Endothelial cell of umbilical vein (primary cell): ENCODE measurements at regions not wholly inside any gene's neighbourhood (a gene's known extent, or its start where the extent isn't known, plus 50 kb on each side); places are given as distances from the start of the nearest gene placed in this dataset.

ENCODE experiments used
- CTCF ChIP-seq, 2 donors: IDR thresholded peaks; 1 replicate in 1 of 2; 2 replicates in 1 of 2; pipeline ENCODE4 v1.5.1; 2011; ENCODE audit warnings: low read length in 2 of 2, mild to moderate bottlenecking in 2 of 2, moderate library complexity in 2 of 2, control low read depth in 1 of 2, inconsistent platforms in 1 of 2, low read depth in 1 of 2; ENCODE audit not compliant: insufficient read depth in 1 of 2; ENCODE audit errors: extremely low read depth in 1 of 2
- EZH2 ChIP-seq: IDR thresholded peaks from 2 replicates; pipeline ENCODE4 v1.6.1; 2012; ENCODE audit warnings: borderline replicate concordance, low read depth, mild to moderate bottlenecking, moderate library complexity, low read length, inconsistent platforms; ENCODE audit not compliant: severe bottlenecking
- JUN ChIP-seq: IDR thresholded peaks from 2 replicates; pipeline ENCODE4 v1.6.1; 2011; ENCODE audit warnings: borderline replicate concordance, low read depth; ENCODE audit not compliant: insufficient read length, insufficient read depth
- MAX ChIP-seq: IDR thresholded peaks from 2 replicates; pipeline ENCODE4 v1.6.1; 2011; ENCODE audit not compliant: insufficient read depth, insufficient read length
- POLR2A ChIP-seq: IDR thresholded peaks from 2 replicates; pipeline ENCODE4 v1.6.1; 2012; ENCODE audit warnings: low read depth, mild to moderate bottlenecking, control low read depth, low read length
- POLR2AphosphoS5 ChIP-seq: IDR thresholded peaks from 2 replicates; pipeline ENCODE4 v1.6.1; 2012; ENCODE audit warnings: low read depth, mild to moderate bottlenecking, control low read depth, low read length, moderate library complexity; ENCODE audit not compliant: insufficient read depth

- TF ChIP-seq CTCF (IDR thresholded peaks at IDR 0.05; ENCODE audit: extremely low read depth in 1 of 2, insufficient read depth in 1 of 2, low read depth in 1 of 2, low read length in 2 of 2) = no peak
- no peak for TF ChIP-seq POLR2A
- TF ChIP-seq MAX = no peak
- TF ChIP-seq JUN = no peak
- no peak for TF ChIP-seq EZH2
- no peak for TF ChIP-seq POLR2AphosphoS5
Observed at GRCh38 chr2:215499331-215499730, 63.5 kb upstream of the FN1 start.
